OCI-LY7 (cell line): ENCODE measurements at regions not wholly inside any gene's neighbourhood (a gene's known extent, or its start where the extent isn't known, plus 50 kb on each side); places are given as distances from the start of the nearest gene placed in this dataset.

Experiments used
- EZH2phosphoT487 ChIP-seq: fragments of 200-600 bp; sonication (generic); IDR thresholded peaks from 2 replicates; pipeline ENCODE4 v1.6.1; 2018; ENCODE audit warnings: low read depth, borderline replicate concordance, mild to moderate bottlenecking, mixed run types, antibody characterized with exemption, low read length, moderate library complexity, mixed read lengths
- TF ChIP-seq, protein P1 (sequence below): fragments of 200-600 bp; sonication (generic); conservative IDR thresholded peaks from 2 replicates; pipeline ENCODE4 v1.5.1; 2014; ENCODE audit warnings: mild to moderate bottlenecking, antibody characterized with exemption, low read length, moderate library complexity, mixed read lengths

DNA sequence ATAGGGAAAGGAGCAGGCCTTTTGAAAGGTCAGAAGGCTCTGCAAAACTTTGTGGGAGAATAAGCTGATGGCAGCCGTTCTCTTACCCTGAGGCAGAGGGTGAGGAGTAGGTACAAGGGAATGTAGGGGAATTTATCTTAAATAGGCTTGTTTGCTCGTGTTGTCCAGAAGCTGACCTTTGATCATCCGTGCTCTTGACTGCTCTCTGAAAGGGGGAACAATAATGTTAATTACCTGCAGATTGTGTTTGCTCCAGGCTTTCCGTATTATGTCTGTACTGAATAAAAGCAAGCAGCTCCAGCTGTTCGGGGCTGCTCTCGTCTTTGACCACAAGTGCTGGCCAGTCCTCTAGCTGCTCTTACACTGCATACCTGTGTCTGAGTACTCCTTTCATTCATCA, 116.3 kb downstream of the ZNF429 start:
- TF ChIP-seq, protein P1, sequence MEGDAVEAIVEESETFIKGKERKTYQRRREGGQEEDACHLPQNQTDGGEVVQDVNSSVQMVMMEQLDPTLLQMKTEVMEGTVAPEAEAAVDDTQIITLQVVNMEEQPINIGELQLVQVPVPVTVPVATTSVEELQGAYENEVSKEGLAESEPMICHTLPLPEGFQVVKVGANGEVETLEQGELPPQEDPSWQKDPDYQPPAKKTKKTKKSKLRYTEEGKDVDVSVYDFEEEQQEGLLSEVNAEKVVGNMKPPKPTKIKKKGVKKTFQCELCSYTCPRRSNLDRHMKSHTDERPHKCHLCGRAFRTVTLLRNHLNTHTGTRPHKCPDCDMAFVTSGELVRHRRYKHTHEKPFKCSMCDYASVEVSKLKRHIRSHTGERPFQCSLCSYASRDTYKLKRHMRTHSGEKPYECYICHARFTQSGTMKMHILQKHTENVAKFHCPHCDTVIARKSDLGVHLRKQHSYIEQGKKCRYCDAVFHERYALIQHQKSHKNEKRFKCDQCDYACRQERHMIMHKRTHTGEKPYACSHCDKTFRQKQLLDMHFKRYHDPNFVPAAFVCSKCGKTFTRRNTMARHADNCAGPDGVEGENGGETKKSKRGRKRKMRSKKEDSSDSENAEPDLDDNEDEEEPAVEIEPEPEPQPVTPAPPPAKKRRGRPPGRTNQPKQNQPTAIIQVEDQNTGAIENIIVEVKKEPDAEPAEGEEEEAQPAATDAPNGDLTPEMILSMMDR = no peak
- TF ChIP-seq EZH2phosphoT487 = no peak
